ENCODE measurements at regions not wholly inside any gene's neighbourhood (a gene's known extent, or its start where the extent isn't known, plus 50 kb on each side); places are given as distances from the start of the nearest gene placed in this dataset.
"Not testable (repeated sequence)": the region's sequence is repeated elsewhere in the genome, so short reads cannot be mapped to it uniquely, and the experiment has no call there.

DNA sequence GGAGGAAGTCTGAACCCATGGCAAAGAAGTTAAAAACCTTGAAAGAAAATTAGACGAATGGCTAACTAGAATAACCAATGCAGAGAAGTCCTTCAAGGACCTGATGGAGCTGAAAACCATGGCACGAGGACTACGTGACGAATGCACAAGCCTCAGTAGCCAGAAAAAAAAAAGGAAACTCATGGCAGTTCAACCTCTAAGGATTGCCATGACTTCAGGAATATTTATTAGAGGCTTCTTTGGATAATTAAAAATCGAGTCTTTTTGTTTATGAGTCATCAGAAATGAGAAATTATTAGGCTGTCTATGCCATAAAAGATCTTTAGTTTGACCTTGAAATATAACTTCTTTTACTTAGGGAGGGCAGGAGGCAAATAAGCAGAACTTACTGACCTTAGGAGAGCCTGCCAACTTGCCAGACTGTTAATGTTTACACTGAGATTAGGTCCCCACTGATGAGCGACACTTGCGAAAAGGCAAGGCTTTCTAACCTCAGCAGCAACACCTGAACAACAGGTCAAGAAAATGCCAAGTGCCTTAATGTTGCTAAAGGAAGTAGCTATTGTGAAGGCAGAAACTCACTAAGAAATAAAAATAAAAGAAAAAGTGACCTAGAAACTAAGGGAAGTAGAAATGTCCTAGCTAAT lies 55.2 kb upstream of the TUSC1 start:
- Mint-ChIP-seq H3K9me3 (ENCODE audit: low read depth) (peaks cover 3% of the 10 kb centered on the region), H3K36me3 (ENCODE audit: insufficient read depth) (peaks cover 2% of the 10 kb centered on the region), H3K27me3 (no peaks in the 10 kb centered on the region), H3K27ac (no peak overlapping the region), H3K4me1 (ENCODE audit: low read depth) (peaks cover 1% of the 10 kb centered on the region), H3K4me3 (ENCODE audit: low read depth) (no peak overlapping the region)
- TF ChIP-seq, protein P1, sequence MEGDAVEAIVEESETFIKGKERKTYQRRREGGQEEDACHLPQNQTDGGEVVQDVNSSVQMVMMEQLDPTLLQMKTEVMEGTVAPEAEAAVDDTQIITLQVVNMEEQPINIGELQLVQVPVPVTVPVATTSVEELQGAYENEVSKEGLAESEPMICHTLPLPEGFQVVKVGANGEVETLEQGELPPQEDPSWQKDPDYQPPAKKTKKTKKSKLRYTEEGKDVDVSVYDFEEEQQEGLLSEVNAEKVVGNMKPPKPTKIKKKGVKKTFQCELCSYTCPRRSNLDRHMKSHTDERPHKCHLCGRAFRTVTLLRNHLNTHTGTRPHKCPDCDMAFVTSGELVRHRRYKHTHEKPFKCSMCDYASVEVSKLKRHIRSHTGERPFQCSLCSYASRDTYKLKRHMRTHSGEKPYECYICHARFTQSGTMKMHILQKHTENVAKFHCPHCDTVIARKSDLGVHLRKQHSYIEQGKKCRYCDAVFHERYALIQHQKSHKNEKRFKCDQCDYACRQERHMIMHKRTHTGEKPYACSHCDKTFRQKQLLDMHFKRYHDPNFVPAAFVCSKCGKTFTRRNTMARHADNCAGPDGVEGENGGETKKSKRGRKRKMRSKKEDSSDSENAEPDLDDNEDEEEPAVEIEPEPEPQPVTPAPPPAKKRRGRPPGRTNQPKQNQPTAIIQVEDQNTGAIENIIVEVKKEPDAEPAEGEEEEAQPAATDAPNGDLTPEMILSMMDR (IDR thresholded peaks at IDR 0.05; ENCODE audit: unreplicated experiment), result no peak
- no peak for DNase-seq (ENCODE audit: low spot score, unreplicated experiment)

GRCh38 chr9:25731895-25732794 lies 53.9 kb upstream of the TUSC1 start:
- DNase-seq (ENCODE audit: low spot score, unreplicated experiment); H3K4me1 Mint-ChIP-seq (ENCODE audit: low read depth); H3K36me3 Mint-ChIP-seq (ENCODE audit: insufficient read depth); H3K4me3 Mint-ChIP-seq (ENCODE audit: low read depth); H3K9me3 Mint-ChIP-seq (ENCODE audit: low read depth); H3K27ac Mint-ChIP-seq; H3K27me3 Mint-ChIP-seq: not testable (repeated sequence)
